Inflammatory macrophage (primary cell): ENCODE measurements at regions not wholly inside any gene's neighbourhood (a gene's known extent, or its start where the extent isn't known, plus 50 kb on each side); places are given as distances from the start of the nearest gene placed in this dataset.
"Not testable (repeated sequence)": the region's sequence is repeated elsewhere in the genome, so short reads cannot be mapped to it uniquely, and the experiment has no call there.

Experiments used
- DNase-seq, 2 donors: peaks; one replicate each; pipeline ENCODE4 v3.0.0-alpha.2; 2020 to 2022

GRCh38 chr1:229117664-229118300 is 153.1 kb upstream of the RAB4A start:
- DNase-seq = peak; percentile 26 to 58

DNA sequence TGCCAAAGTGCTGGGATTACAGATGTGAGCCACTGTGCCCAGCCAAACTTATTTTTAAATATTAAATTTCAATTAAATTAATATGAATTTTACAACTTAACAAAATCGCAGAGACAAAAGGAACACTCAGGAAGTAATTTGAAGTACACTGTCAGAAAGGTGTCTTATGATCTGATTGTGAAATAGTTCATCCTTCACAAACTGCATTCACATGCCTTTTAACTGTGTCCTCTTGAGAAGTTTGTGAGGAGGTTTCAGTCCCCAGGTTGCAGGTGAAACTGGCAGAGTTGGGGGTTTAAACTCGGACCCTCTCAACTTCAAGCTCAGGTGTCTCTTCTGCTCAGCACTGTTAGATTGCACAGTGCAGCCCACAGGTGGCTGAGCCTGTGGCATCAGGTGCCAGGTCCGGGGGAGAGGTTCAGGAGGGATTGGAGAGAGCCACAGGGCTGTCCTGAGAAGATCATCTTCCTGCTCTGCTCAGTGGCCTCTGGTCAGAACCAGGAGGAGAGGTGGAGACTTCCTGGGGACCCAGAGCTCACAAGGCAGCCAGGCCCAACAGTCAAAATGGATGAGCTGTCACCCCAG is 152.3 kb upstream of the RAB4A start:
- no peak for DNase-seq

DNA sequence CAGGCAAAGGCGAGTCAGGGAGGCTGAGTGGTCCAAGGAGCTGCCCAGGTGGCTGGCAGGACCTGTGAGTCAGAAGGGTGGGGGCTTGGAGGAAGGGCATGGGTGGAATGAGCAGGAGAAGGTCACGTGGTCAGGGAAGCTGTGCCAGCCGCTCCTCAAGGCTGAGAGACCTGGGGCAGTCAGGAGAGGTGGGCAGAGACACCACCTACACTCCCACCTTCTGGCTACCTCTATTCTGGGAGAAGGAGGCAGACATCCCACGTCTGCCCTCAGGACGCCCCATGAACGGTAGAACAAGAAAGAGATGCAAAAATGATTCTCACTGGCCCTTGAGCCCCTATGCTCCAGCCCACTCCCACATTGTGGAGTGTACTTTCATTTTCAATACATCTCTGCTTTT is 151.8 kb upstream of the RAB4A start:
- DNase-seq = no peak

GRCh38 chr1:229119876-229120275 is 151.0 kb upstream of the RAB4A start:
- no peak for DNase-seq

DNA sequence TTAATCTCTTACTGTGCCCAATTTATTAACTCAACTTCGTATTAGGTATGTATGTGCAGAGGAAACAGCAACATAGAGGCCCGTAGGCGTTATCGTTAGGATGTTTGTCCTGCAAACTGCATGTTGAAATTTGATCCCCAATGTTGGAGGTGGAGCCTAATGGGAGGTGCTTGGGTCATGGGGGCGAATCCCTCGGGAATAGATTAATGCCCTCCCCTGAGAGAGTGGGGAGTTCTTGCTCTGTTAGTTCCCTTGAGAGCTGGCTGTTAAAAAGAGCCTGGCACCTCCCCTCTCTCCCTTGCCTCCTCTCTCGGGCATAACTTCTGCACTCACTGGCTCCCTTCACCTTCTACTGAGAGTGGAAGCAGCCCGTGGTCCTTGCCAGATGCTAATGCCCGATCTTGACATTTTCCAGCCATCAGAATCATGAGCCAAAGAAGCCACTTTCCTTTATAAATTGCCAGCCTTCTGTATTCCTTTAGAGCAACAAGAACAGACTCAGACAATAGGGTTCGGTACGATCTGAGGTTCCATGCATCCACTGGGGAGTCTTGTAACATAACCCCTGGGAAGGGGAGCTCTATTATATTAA is 149.0 kb upstream of the RAB4A start:
- DNase-seq = no peak

- no peak for DNase-seq
Observed at GRCh38 chr1:229122606-229123005, 148.3 kb upstream of the RAB4A start.

- no peak for DNase-seq
Observed at GRCh38 chr1:229124116-229124515, 146.8 kb upstream of the RAB4A start.

DNA sequence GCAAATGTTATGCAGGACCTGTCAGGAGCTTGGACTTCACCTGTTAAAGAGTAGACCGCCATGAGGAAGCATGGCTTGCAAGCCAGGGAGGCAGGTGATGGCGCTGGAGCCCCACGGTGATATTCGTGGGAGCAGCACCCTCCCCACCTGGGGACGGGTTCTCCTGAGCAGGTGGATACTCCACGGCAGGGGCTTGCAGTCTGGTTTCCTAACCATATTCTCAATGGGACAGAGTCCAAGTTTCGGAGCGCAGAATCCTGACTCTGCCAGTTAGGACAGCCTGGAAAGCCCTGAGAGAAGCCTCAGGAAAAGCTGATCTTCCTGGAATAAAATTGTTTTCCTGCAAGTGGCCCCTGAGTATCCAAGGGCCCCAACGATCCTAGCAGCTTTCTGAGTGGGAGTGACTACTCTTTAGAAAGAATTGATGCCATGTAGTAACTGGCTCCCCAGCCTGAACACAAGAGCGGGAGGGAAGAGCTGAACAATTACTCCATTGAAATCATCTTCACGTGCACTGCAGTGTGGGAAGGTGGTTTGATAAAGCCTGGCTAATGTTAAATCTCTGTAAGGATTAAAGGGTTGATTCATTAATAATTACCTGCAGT is 146.3 kb upstream of the RAB4A start:
- no peak for DNase-seq

DNA sequence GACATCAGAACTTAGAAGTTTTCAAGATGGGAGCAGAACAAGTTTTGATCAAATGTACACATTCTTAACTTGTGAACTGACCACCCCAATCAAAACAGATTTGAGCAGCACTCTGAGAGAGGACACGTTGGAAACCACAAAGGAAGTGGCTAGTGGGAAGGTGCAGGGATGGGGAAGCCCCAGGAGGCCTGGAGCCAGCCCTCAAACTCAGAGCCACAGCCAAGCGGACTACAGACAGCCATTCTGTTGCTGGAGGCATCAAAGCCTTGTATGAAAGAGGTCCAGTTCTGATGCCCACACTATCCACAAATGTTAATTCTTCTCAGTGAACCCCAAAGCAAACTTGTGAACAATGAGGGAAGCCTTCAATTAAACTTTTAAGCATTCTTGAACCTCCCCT is 143.6 kb upstream of the RAB4A start:
- peak; percentile 28 to 51 for DNase-seq

GRCh38 chr1:229128066-229128608 is 142.8 kb upstream of the RAB4A start:
- DNase-seq = peak; percentile 17 to 66

DNA sequence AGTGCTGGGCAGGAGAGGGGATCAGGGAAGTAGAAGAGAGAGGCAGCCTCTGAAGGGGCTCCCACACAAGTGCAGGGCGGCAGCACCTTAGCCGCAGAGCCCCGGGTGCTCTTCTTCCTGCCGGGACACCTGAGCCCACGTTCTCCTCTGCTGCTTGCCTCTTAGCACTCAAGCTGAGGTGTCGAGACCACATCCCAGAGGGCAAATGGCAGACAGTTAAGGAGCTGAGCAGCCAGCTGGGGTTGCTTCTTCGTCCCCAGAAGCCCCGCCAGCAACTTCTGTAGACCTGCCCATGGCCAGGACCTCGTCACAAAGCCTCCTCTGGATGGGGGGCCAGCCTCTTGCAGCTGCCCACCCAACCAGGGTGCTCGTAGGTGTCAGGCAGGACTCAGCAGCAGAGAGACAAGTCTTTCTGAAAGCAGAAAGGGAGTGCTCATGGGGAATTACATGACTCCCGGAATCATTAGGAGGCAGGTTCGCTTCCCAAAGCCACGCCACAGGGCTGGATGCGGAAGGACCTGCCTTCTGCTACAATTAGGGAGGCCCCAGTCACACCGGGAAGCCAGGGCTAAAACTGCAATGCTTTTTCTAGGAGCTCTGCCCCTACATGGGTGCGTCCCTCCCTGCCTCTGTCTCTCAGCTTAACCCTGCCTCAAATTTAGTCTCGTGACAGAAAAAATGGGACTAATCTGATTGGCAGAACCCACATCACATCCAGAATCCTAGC is 141.4 kb upstream of the RAB4A start:
- no peak for DNase-seq

GRCh38 chr1:229130028-229130668 is 140.8 kb upstream of the RAB4A start:
- DNase-seq = peak; percentile 84 to 90

- DNase-seq = no peak
Observed at GRCh38 chr1:229131243-229132105, 139.4 kb upstream of the RAB4A start.

GRCh38 chr1:229132106-229132443 is 138.8 kb upstream of the RAB4A start:
- no peak for DNase-seq

DNA sequence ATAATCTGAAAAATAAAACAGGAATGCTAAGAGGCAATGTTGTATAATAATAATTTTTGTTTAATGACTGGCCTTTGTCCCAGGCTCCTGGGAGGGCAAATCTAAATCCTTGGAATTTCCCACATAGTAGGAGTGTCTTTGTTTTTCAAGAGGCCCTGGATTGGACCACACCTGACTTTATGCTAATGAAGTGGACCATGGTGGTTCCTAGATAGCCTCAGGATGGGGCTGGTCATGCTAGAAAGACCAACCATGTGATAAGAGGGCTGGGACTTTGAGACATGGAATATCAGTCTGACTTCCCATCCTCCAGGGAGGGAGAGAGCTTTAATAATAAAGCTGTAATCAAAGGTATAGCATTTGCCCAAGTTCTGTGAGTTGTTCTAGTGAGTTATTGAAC is 138.2 kb upstream of the RAB4A start:
- no peak for DNase-seq

DNA sequence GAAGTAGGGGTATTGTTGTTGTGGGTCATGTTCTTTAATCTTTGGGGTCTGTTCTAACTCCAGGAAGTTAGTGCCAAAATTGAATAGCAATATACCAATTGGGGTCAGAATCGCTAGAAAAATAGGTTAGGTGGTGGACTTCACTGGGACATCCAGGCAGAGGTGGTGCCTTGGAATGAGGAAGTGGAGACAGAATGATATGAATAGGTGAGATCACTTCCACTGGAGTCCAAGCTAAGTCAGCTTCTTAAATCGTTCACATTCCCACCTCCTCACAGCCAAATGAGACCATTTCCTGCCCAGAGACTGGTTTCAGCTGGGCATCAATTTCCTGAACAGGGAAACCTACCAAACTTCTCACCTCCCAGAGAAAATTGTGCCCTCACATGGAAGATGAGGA is 137.8 kb upstream of the RAB4A start:
- no peak for DNase-seq

- peak; percentile 73 to 74 for DNase-seq
Observed at GRCh38 chr1:229133811-229134210, 137.1 kb upstream of the RAB4A start.

DNA sequence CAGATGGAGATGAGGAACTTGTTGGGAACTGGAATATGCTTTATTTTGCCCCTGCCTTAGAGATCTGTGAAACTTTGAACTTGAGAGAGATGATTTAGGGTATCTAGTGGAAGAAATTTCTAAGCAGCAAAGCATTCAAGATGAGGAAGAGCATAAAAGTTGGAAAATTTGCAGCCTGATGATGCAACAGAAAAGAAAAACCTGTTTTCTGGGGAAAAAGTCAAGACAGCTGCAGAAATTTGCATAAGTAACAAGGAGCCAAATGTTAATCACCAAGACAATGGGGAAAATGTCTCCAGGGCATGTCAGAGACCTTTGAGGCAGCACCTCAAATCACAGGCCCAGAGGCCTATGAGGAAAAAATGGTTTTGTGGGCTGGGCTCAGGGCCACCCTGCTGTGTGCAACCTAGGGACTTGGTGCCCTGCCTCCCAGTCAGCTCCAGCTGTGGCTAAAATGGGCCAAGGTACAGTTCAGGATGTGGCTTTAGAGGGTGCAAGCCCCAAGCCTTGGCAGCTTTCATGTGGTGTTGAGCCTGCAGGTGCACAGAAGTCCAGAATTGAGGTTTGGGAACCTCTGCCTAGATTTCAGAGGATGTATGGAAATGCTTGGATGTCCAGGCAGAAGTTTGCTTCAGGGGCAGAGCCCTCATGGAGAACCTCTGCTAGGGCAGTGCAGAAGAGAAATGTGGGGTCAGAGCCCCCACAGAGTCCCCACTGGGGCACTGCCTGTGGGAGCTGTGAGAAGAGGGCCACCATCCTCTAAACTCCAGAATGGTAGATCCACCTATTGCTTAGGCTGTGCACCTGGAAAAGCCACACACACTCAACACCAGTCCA is 136.3 kb upstream of the RAB4A start:
- not testable (repeated sequence) for DNase-seq

DNA sequence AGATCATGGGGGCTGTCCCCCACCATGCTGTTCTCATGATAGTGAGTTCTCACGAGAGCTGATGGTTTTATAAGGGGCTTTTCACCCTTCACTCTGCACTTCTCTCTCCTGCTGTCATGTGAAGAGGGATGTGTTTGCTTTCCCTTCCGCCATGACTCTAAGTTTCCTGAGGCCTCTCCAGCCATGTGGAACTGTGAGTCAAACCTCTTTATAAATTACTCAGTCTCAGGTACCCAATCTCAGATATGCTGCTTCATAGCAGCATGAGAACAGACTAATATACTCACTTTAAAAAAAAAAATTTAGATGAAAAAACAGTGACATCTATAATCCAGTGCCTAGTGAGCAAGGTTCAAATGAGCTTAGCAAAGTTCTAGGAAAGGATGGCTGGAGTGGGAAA is 135.1 kb upstream of the RAB4A start:
- DNase-seq = no peak

GRCh38 chr1:229136822-229137221 is 134.1 kb upstream of the RAB4A start:
- peak; percentile 70 to 87 for DNase-seq

DNA sequence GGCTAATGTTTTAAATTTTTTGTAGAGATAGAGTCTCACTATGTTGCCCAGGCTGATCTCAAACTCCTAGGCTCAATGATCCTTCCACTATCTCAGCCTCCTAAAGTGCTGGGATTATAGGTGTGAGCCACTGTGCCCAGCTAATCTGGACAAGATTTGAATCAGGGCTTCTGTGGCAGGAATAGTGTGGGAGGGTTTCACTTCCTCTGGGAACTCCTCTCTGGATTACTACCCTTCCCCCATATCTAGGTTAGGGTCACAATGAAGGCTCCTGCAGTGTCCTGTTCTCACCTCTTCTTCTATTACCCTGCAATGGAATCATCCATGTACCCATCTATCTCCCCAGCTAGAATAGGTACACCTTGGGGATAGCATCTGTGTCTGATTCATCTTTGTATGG is 133.6 kb upstream of the RAB4A start:
- peak; percentile 62 to 70 for DNase-seq
